IMR-90 (cell line): ENCODE measurements at regions not wholly inside any gene's neighbourhood (a gene's known extent, or its start where the extent isn't known, plus 50 kb on each side); places are given as distances from the start of the nearest gene placed in this dataset.

Source experiments
- ATAC-seq: fragments of 200-7000 bp; cut with Tn5 transposase; 2 replicates; pipeline ENCODE4 v1.9.1; 2020; ENCODE audit warnings: low read depth, mild to moderate bottlenecking, moderate library complexity
- BruUV-seq: library from RNA; stranded (reverse); fragments of 400-500 nt; replicated peaks from 2 replicates; lab custom pipeline; 2021; lab: Mats Ljungman, UMichigan
- CTCF ChIA-PET: fragments of 300-600 bp; formaldehyde crosslinking; extraction: SDS; loops from one replicate; lab custom pipeline; 2021; ENCODE audit warnings: antibody characterized with exemption; lab: Yijun Ruan, JAX
- POLR2A ChIA-PET: fragments of 300-600 bp; sonication (Branson Sonifier 250); formaldehyde crosslinking; loops from one replicate; lab custom pipeline; 2022; ENCODE audit warnings: antibody characterized with exemption; ENCODE audit not compliant: unreplicated experiment; lab: Charles Lee
- DNase-seq: peaks from one replicate; pipeline ENCODE4 v3.0.0; 2013
- H2AFZ ChIP-seq: replicated peaks from 2 replicates; pipeline ENCODE3; 2013; ENCODE audit warnings: low read length, mild to moderate bottlenecking; ENCODE audit not compliant: poor library complexity
- H2AK5ac ChIP-seq: 2 replicates; pipeline ENCODE4 v1.6.1; 2013; ENCODE audit warnings: low read depth, low read length, inconsistent platforms
- H2AK9ac ChIP-seq: replicated peaks from 2 replicates; pipeline ENCODE3; 2013; ENCODE audit warnings: mild to moderate bottlenecking, low read depth, low read length, moderate library complexity; ENCODE audit not compliant: poor library complexity
- H2BK120ac ChIP-seq: 2 replicates; pipeline ENCODE4 v1.6.1; 2013; ENCODE audit warnings: low read depth, low read length, inconsistent platforms
- H2BK15ac ChIP-seq: 3 replicates; pipeline ENCODE4 v1.6.1; 2013; ENCODE audit warnings: low read depth, low read length, inconsistent platforms
- H2BK20ac ChIP-seq: 2 replicates; pipeline ENCODE4 v1.6.1; 2013; ENCODE audit warnings: low read depth, mild to moderate bottlenecking, inconsistent platforms, low read length, moderate library complexity
- H2BK5ac ChIP-seq: 2 replicates; pipeline ENCODE4 v1.6.1; 2013; ENCODE audit warnings: mild to moderate bottlenecking, low read depth, low read length, inconsistent platforms; ENCODE audit not compliant: poor library complexity, severe bottlenecking
- H3K14ac ChIP-seq: replicated peaks from 2 replicates; pipeline ENCODE4 v1.6.1; 2013; ENCODE audit warnings: low read depth, low read length, inconsistent platforms
- H3K18ac ChIP-seq: 2 replicates; pipeline ENCODE4 v1.6.1; 2013; ENCODE audit warnings: low read depth, low read length, control low read depth
- H3K23ac ChIP-seq: 2 replicates; pipeline ENCODE4 v1.6.1; 2013; ENCODE audit warnings: low read depth, low read length, inconsistent platforms
- H3K27ac ChIP-seq: 2 replicates; pipeline ENCODE4 v1.5.1; 2013; ENCODE audit warnings: mild to moderate bottlenecking, control low read depth, low read length; ENCODE audit not compliant: insufficient read depth
- H3K27me3 ChIP-seq: 2 replicates; pipeline ENCODE4 v1.6.1; 2013; ENCODE audit warnings: low read length; ENCODE audit not compliant: control insufficient read depth, insufficient read depth
- H3K36me3 ChIP-seq: 2 replicates; pipeline ENCODE4 v1.6.1; 2013; ENCODE audit warnings: low read length, mixed read lengths; ENCODE audit not compliant: control insufficient read depth, insufficient read depth
- H3K4ac ChIP-seq: 2 replicates; pipeline ENCODE4 v1.6.1; 2013; ENCODE audit warnings: low read depth, low read length, inconsistent platforms
- H3K4me1 ChIP-seq: 2 replicates; pipeline ENCODE4 v1.6.1; 2013; ENCODE audit warnings: low read length, mixed read lengths; ENCODE audit not compliant: control insufficient read depth, insufficient read depth
- H3K4me2 ChIP-seq: 2 replicates; pipeline ENCODE4 v1.6.1; 2013; ENCODE audit warnings: low read depth, mild to moderate bottlenecking, control low read depth, low read length, moderate library complexity
- H3K4me3 ChIP-seq: 2 replicates; pipeline ENCODE4 v1.5.1; 2013; ENCODE audit warnings: low read depth, mild to moderate bottlenecking, control low read depth, low read length, moderate library complexity; ENCODE audit not compliant: insufficient read depth
- H3K56ac ChIP-seq: 2 replicates; pipeline ENCODE4 v1.6.1; 2013; ENCODE audit warnings: low read length, inconsistent platforms; ENCODE audit not compliant: insufficient read depth; ENCODE audit errors: extremely low read depth
- H3K79me1 ChIP-seq, 2 experiments: 2 replicates each; pipeline ENCODE4 v1.6.1; 2013; ENCODE audit warnings: low read length in 2 of 2, inconsistent platforms in 1 of 2, low read depth in 1 of 2
- H3K9ac ChIP-seq: 2 replicates; pipeline ENCODE4 v1.6.1; 2013; ENCODE audit warnings: low read depth, low read length, control low read depth
- H3K9me1 ChIP-seq: 2 replicates; pipeline ENCODE4 v1.6.1; 2013; ENCODE audit warnings: low read length, inconsistent platforms; ENCODE audit not compliant: insufficient read depth
- H3K9me3 ChIP-seq: 2 replicates; pipeline ENCODE4 v1.6.1; 2013; ENCODE audit warnings: low read length; ENCODE audit not compliant: control insufficient read depth, insufficient read depth
- H4K20me1 ChIP-seq: 2 replicates; pipeline ENCODE4 v1.6.1; 2013; ENCODE audit warnings: low read length, inconsistent platforms; ENCODE audit not compliant: insufficient read depth
- H4K5ac ChIP-seq: 2 replicates; pipeline ENCODE4 v1.6.1; 2013; ENCODE audit warnings: mild to moderate bottlenecking, low read depth, low read length, control low read depth
- H4K8ac ChIP-seq, 2 experiments: 2 replicates each; pipeline ENCODE4 v1.6.1; 2013; ENCODE audit warnings: low read depth in 2 of 2, low read length in 2 of 2, control low read depth in 1 of 2, inconsistent platforms in 1 of 2
- H4K91ac ChIP-seq: 2 replicates; pipeline ENCODE4 v1.6.1; 2013; ENCODE audit warnings: low read depth, low read length, inconsistent platforms; ENCODE audit not compliant: insufficient read depth
- BHLHE40 ChIP-seq: fragments of 150-350 bp; IDR thresholded peaks from 2 replicates; pipeline ENCODE4 v1.6.1; 2016; ENCODE audit warnings: mild to moderate bottlenecking, low read depth, low read length
- USF2 ChIP-seq: fragments of 150-350 bp; IDR thresholded peaks from 2 replicates; pipeline ENCODE4 v1.6.1; 2017; ENCODE audit warnings: mild to moderate bottlenecking, antibody characterized with exemption, low read length, low read depth
- WGBS, 2 experiments: methylation state at CpG; one replicate each; pipeline versions ENCODE4 v1.1.5 to v1.1.7; 2013; ENCODE audit warnings: missing lambda C conversion rate in 2 of 2; ENCODE audit not compliant: insufficient read length in 1 of 2; ENCODE audit errors: extremely low coverage in 2 of 2; 5-methylcytosine and 5-hydroxymethylcytosine counted together
- dilution Hi-C: fragments of 300-500 bp; cut with HindIII; formaldehyde crosslinking; loops from one replicate; pipeline ENCODE4 v1.14.3; 2018; ENCODE audit warnings: low sequenced_read_pairs; ENCODE audit not compliant: unreplicated experiment
- in situ Hi-C: fragments of 300-500 bp; cut with MboI; formaldehyde crosslinking; loops from 3 replicates; pipeline ENCODE4 v1.14.3; 2019; ENCODE audit warnings: low sequenced_read_pairs, inconsistent platforms, mixed read lengths
- intact Hi-C: fragments of 100-400 bp; cut with micrococcal nuclease; formaldehyde crosslinking; loops from 2 replicates; pipeline ENCODE4 v1.10.0; 2022

- ChIA-PET CTCF (no interaction called here), POLR2A (interaction anchor here (0.6 kb wide), 1 partner anchor 578 kb away, joined by 5 read pairs; no protein-coding TSS in a partner anchor)
- no peaks in the 10 kb centered on the region for H3K27me3 ChIP-seq
- no peak overlapping the region for H2BK120ac ChIP-seq
- intact Hi-C loops, result no loop called here
- no peak overlapping the region for H3K9ac ChIP-seq
- WGBS, 2 experiments, result no CpG with 5 or more reads among the region's 9 CpGs
- H2AK9ac ChIP-seq, result no peak overlapping the region
- no peak overlapping the region for H4K91ac ChIP-seq
- H3K4me1 ChIP-seq, result peaks cover 7% of the 10 kb centered on the region
- H3K23ac ChIP-seq, result no peak overlapping the region
- peaks cover 2% of the 10 kb centered on the region for H3K9me3 ChIP-seq
- peaks cover 7% of the 10 kb centered on the region for H3K9me1 ChIP-seq
- H2BK5ac ChIP-seq, result no peak overlapping the region
- H2AFZ ChIP-seq, result no peak overlapping the region
- no peak overlapping the region for H3K4ac ChIP-seq
- 0 out of 4 replicates have a peak, but pooled peaks cover 0 to 3% of the 10 kb centered on the region in 2 experiments for H3K79me1 ChIP-seq
- no peak overlapping the region for H3K4me3 ChIP-seq
- H4K5ac ChIP-seq, result no peak overlapping the region
- H3K56ac ChIP-seq, result no peak overlapping the region
- no peak overlapping the region for H2AK5ac ChIP-seq
- in situ Hi-C loops, result no loop called here
- no peak for DNase-seq
- BruUV-seq, result no TSS peak
- no peak overlapping the region for H3K18ac ChIP-seq
- H2BK20ac ChIP-seq, result no peak overlapping the region
- no peak for ATAC-seq
- TF ChIP-seq USF2 (no peak), BHLHE40 (no peak)
- dilution Hi-C loops, result no loop called here
- H4K20me1 ChIP-seq, result no peaks in the 10 kb centered on the region
- H2BK15ac ChIP-seq, result 0 out of 3 replicates have a peak overlapping the region, but pooled peaks have one; percentile 12
- H4K8ac ChIP-seq, result no peak overlapping the region
- H3K27ac ChIP-seq, result no peak overlapping the region
- no peak overlapping the region for H3K14ac ChIP-seq
- no peak overlapping the region for H3K4me2 ChIP-seq
- no peaks in the 10 kb centered on the region for H3K36me3 ChIP-seq
Measured at GRCh38 chr6:15058200-15059061, 187.4 kb upstream of the JARID2 start.
